ENCODE measurements at regions not wholly inside any gene's neighbourhood (a gene's known extent, or its start where the extent isn't known, plus 50 kb on each side); places are given as distances from the start of the nearest gene placed in this dataset.

DNA sequence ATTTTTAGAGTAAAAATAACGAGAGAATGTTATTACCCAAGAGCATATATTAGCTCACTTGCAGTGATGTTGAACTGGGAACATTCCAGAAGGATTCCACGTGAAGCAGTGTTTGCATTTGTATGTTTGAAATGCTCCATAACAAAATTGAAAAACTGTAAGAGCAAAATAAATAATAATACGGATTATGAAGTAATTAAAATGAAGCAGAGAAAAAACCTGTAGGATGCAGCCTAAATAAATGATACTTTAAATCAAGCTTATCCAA, 203.3 kb downstream of the BAMBI start:
- Histone ChIP-seq H3K4me1 (peaks cover 10% of the 10 kb centered on the region), H3K27me3 (no peaks in the 10 kb centered on the region), H3K27ac (no peak overlapping the region), H3K4me3 (no peak overlapping the region), H3K36me3 (replicated peaks in 1 of 2; ENCODE audit: insufficient read depth in 1 of 2, low read depth in 2 of 2) (no peaks in the 10 kb centered on the region), H3K9me3 (no peaks in the 10 kb centered on the region)
- ATAC-seq, result no peak
- no peak for DNase-seq
- TF ChIP-seq, protein P1, sequence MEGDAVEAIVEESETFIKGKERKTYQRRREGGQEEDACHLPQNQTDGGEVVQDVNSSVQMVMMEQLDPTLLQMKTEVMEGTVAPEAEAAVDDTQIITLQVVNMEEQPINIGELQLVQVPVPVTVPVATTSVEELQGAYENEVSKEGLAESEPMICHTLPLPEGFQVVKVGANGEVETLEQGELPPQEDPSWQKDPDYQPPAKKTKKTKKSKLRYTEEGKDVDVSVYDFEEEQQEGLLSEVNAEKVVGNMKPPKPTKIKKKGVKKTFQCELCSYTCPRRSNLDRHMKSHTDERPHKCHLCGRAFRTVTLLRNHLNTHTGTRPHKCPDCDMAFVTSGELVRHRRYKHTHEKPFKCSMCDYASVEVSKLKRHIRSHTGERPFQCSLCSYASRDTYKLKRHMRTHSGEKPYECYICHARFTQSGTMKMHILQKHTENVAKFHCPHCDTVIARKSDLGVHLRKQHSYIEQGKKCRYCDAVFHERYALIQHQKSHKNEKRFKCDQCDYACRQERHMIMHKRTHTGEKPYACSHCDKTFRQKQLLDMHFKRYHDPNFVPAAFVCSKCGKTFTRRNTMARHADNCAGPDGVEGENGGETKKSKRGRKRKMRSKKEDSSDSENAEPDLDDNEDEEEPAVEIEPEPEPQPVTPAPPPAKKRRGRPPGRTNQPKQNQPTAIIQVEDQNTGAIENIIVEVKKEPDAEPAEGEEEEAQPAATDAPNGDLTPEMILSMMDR (IDR thresholded peaks at IDR 0.05), result no peak
- TF ChIP-seq POLR2A (IDR thresholded peaks at IDR 0.05), result no peak
- intact Hi-C loops (cut with DNase I), result no loop called here
- WGBS, 2 donors, result 79% methylated on average over 3 of the region's 3 CpGs

DNA sequence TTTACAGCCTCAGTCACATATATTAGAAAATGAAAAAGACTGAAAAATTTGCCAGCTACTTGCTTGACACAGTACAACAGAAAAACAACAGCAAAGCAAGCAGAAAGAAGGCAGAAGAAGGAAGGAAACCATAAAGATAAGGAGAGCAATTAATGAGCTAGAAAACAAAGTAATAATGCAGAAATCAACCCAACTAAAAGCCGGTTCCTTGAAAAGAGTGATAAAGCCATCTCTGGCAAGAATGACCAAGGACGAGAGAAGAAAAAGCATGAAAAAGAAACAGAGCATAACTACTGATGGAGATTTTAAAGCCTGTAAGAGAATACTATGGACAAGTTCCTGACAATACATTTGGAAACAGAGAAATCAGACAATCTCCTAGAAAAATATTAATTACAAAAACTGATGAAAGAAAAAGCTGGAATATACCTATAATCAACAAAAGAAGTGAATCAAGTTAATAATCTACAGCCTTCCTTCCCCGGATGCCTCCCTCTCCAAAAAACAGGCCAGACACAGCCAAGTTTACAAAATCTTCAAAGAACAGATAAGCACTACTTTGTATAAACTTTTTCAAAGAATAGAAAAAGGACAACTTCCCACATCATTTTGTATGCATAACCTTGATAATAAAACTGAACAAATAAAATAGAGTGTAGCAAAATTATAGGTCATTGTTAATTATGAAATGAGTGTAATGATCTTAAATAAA, 204.0 kb downstream of the BAMBI start:
- no peak for TF ChIP-seq POLR2A (IDR thresholded peaks at IDR 0.05)
- TF ChIP-seq, protein P1 (IDR thresholded peaks at IDR 0.05), result no peak
- Histone ChIP-seq H3K27me3 (no peaks in the 10 kb centered on the region), H3K27ac (no peak overlapping the region), H3K36me3 (replicated peaks in 1 of 2; ENCODE audit: insufficient read depth in 1 of 2, low read depth in 2 of 2) (no peaks in the 10 kb centered on the region), H3K4me1 (peaks cover 10% of the 10 kb centered on the region), H3K4me3 (no peak overlapping the region), H3K9me3 (no peaks in the 10 kb centered on the region)
- 24 to 27% methylated on average over 3 of the region's 3 CpGs for WGBS, 2 donors
- intact Hi-C loops (cut with DNase I), result no loop called here
- no peak for DNase-seq
- ATAC-seq, result no peak

DNA sequence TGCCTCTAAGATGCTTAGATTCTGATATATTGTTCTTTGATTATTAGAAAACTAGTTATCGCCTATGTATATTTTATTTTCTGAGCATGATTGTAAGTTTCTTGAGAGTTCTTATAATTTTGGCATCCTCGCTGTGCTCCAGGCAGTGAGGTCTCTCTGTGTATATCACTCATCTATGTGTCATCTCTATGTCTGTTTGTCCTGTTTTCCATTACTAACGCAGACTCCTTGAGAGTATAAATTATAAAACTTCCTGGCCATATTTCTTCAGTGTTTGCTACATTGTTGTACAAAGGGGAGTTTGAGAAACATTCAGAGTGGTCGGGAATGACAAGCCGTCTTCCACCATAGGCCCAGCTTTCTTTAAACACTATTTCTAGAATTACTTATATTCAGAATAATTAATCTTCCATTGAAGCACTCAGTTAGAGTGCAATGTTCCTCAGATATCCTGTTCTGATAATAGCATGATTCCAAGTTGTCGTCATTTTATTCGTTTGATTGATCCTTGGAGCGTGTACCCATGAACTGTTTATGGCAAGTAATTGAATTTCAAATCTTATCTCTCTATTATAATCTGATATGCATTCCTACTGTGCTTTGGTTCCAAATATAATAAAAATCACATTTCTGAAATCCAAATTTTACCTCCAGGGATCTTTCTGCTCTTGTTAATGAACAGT, 206.6 kb downstream of the BAMBI start:
- Histone ChIP-seq H3K27me3 (no peaks in the 10 kb centered on the region), H3K4me3 (no peak overlapping the region), H3K4me1 (peaks cover 10% of the 10 kb centered on the region), H3K27ac (peak overlapping the region in 1 of 4 donors; percentile 23), H3K36me3 (replicated peaks in 1 of 2; ENCODE audit: insufficient read depth in 1 of 2, low read depth in 2 of 2) (no peaks in the 10 kb centered on the region), H3K9me3 (no peaks in the 10 kb centered on the region)
- ATAC-seq, result no peak
- WGBS, 2 donors, result 70 to 73% methylated on average over 8 of the region's 8 CpGs
- no peak for DNase-seq
- intact Hi-C loops (cut with DNase I), result no loop called here
- TF ChIP-seq, protein P1 (IDR thresholded peaks at IDR 0.05), result no peak
- no peak for TF ChIP-seq POLR2A (IDR thresholded peaks at IDR 0.05)

DNA sequence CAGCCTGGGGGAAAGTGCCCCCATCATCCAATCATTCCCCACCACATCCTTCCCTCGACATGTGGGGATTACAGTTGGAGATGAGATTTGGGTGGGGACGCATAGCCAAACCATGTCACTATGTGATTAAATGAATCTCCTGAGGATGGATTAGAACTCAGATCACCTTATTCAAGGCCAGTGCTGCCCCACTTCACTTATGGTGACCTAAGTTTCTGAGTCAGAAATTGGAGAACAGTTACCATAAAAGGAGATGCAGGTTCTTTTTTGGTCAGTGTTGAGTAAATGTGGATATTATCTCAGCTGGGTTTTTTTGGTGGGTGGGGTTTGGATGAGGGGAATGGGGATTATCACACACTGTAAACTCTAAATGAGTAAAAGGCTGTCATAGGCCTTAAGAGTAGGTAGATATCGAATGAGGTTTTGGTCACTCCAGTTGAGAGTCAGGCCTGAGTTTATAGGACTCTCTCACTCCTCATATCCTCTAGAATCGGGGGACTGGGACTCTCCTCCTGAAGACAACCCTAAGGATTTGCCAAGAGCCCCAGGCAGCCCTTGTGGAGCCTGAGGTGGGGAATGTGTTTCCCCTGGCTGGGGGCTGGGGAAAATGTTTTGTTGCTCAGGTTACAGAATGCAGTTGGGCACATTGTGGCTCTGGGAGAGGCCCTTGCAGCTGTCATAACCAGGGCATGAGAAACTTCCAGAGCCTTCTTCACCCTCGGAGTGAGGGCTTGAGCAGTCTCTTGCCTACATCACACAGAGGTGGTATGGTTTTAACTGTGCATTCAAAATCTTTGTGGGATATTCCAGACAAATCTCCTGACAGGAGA, 213.0 kb downstream of the BAMBI start:
- ATAC-seq (no peak), DNase-seq (no peak)
- intact Hi-C loops (cut with DNase I), result no loop called here
- Histone ChIP-seq H3K4me1 (no peaks in the 10 kb centered on the region), H3K4me3 (no peak overlapping the region), H3K27ac (no peak overlapping the region), H3K36me3 (replicated peaks in 1 of 2; ENCODE audit: insufficient read depth in 1 of 2, low read depth in 2 of 2) (no peaks in the 10 kb centered on the region), H3K9me3 (no peaks in the 10 kb centered on the region), H3K27me3 (no peaks in the 10 kb centered on the region)
- 73 to 81% methylated on average over 5 of the region's 5 CpGs for WGBS, 2 donors
- no peak for TF ChIP-seq POLR2A (IDR thresholded peaks at IDR 0.05)

DNA sequence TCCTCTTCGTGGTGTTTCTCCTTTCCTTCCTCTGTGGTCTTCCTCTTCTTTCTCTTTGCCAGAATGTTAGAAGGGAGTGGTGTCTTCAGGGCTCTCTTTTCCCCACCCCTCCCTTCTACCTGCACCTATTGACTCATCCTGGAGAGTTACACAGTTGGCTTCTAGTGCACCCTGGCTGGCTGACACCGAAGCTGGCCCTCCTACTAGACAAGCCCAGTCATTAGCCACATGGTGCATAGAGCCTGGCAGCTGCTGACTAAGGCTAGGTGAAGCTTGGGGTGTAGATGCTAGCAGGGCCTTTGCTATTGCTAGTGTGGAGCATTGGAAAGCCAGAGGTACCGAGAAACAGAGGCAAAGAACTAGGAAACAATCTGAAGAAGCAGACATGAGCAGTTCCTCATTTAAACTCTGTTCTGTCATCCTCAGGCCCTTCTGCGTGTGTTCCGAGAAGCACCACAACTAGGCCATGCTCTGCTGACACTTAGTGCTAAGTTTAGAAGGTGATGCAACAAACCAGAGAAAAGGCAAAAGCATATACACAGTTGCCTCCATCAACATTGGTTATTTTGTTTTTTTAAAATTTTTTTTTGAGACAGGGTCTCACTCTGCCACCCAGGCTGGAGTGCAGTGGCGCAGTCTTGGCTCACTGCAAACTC, 213.9 kb downstream of the BAMBI start:
- 77% methylated on average over 6 of the region's 6 CpGs for WGBS, 2 donors
- no peaks in the 10 kb centered on the region for H3K27me3 ChIP-seq
- ATAC-seq (no peak), DNase-seq (no peak)
- H3K4me3 ChIP-seq, result no peak overlapping the region
- TF ChIP-seq, protein P1 (IDR thresholded peaks at IDR 0.05), result no peak
- no peak for TF ChIP-seq POLR2A (IDR thresholded peaks at IDR 0.05)
- H3K4me1 ChIP-seq, result no peaks in the 10 kb centered on the region
- H3K9me3 ChIP-seq, result no peaks in the 10 kb centered on the region
- intact Hi-C loops (cut with DNase I), result no loop called here
- H3K27ac ChIP-seq, result no peak overlapping the region
- H3K36me3 ChIP-seq (replicated peaks in 1 of 2; ENCODE audit: insufficient read depth in 1 of 2, low read depth in 2 of 2), result no peaks in the 10 kb centered on the region
